ENCODE measurements at regions not wholly inside any gene's neighbourhood (a gene's known extent, or its start where the extent isn't known, plus 50 kb on each side); places are given as distances from the start of the nearest gene placed in this dataset.

DNA sequence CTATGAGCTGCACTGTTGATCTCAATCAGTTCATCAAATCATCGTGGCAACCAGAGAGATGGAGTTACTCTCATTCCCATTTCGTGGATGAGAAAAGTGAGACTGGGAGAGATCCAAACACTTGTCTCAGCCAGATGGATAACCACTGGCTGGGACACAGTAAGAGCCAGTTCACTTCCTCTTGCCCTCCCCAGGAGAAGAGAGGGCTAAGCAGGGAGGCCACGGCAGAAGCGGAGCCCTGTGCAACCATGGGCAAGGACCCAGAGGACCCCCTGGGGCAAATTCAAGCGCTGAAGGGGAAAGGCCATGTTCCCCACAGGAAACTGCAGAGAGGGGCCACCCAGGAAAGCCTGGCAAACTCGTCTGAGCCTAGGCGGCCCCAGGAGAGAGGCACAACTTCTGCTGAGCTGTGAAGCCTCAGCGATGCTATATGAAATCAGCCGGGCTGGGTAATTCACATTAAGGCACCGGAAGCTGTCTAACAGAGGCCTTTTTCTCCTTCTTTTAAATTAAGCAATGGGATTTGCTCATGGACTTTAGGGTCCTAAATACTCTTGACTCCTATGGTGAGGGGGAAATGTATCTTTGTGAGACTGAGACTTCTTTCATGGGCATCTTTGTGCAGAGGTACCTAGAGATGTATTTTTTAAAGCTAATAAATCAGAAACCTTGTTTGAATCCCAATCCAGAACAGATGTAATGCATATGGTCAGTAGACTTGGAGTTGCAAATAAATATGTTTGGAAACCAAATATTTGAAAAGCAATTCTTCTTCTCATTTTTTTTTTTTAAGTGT, 137.1 kb upstream of the SMIM23 start:
- H3K9me3 Mint-ChIP-seq, result peaks cover 0 to 4% (median 3%) of the 10 kb centered on the region in 7 donors
- H3K27ac Mint-ChIP-seq, result no peak overlapping the region
- no peak overlapping the region for H3K4me3 Mint-ChIP-seq
- H3K4me1 Mint-ChIP-seq, result no peaks in the 10 kb centered on the region
- peaks cover 4 to 5% of the 10 kb centered on the region in 2 donors for H3K36me3 Mint-ChIP-seq
- ATAC-seq (ENCODE audit: low read depth in 2 of 2) (no peak), DNase-seq (no peak)
- H3K27me3 Mint-ChIP-seq, result peaks cover 3 to 18% (median 18%) of the 10 kb centered on the region in 3 donors

DNA sequence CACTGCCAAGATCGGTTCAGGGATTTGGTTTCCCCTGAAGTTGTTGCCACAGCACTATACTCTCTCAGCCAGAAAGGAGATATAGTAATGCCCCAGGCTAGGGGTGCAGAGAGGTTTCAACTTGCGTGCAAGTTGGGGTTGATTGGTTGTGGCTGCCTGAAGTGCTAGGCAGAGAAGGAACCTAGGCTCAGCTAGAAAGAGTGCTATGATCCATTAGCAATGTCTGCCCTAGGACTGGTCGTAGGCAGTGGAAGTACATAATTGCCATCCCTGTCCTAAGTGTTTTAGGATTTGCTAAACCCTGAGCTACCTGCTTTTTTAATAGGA, 136.6 kb upstream of the SMIM23 start:
- Mint-ChIP-seq H3K27me3 (peaks cover 3 to 14% (median 14%) of the 10 kb centered on the region in 3 donors), H3K4me1 (no peaks in the 10 kb centered on the region), H3K9me3 (peaks cover 0 to 8% (median 5%) of the 10 kb centered on the region in 7 donors), H3K4me3 (no peak overlapping the region), H3K36me3 (peaks cover 7% of the 10 kb centered on the region in 2 donors), H3K27ac (no peak overlapping the region)
- DNase-seq (no peak), ATAC-seq (ENCODE audit: low read depth in 2 of 2) (no peak)

DNA sequence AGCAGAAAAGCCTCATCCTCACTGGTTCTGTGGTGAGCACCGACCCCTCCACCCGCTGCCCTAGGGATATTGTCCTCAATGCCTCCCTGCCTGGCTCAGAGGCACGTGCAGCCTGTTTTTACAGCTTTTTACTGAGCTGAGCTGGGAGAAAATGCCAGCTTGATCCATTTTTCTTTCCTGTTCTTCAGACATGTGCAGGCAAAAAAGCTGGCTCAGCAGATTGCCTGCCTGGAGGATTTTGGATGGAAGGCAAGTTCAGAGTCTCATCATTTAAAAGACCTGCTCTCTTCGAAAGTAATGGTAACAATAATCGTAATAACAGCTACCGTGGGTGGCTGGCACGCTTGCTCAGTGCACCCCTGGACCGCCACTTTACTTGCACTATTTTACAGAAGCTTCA, 135.0 kb upstream of the SMIM23 start:
- H3K27me3 Mint-ChIP-seq, result peaks cover 3 to 13% (median 10%) of the 10 kb centered on the region in 3 donors
- no peak overlapping the region for H3K4me3 Mint-ChIP-seq
- DNase-seq (no peak), ATAC-seq (ENCODE audit: low read depth in 2 of 2) (no peak)
- H3K4me1 Mint-ChIP-seq, result no peaks in the 10 kb centered on the region
- peaks cover 0 to 8% (median 5%) of the 10 kb centered on the region in 7 donors for H3K9me3 Mint-ChIP-seq
- H3K36me3 Mint-ChIP-seq, result peaks cover 7% of the 10 kb centered on the region in 2 donors
- no peak overlapping the region for H3K27ac Mint-ChIP-seq

DNA sequence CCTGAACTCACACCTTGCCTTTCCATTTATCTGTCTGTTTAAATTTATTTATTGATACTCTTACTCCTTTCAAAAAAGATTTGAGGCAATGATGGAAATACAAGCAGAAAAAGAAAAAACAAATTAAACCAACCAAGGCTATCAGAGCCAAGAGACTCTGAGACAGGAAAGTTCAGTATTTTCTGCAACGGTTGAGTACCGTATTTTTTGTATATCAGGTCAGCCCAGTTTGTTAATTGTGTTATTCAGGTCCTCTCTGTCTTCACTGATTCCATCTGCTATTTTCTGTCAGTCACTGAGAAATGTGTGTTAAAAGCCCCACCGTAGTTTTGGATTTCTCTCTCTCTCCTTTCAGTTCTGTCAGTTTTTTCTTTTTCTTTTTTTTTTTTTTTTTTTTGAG, 134.5 kb upstream of the SMIM23 start:
- no peaks in the 10 kb centered on the region for H3K4me1 Mint-ChIP-seq
- peaks cover 3 to 10% (median 6%) of the 10 kb centered on the region in 3 donors for H3K27me3 Mint-ChIP-seq
- ATAC-seq (ENCODE audit: low read depth in 2 of 2) (no peak), DNase-seq (no peak)
- no peak overlapping the region for H3K4me3 Mint-ChIP-seq
- peaks cover 7% of the 10 kb centered on the region in 2 donors for H3K36me3 Mint-ChIP-seq
- peaks cover 0 to 8% (median 5%) of the 10 kb centered on the region in 7 donors for H3K9me3 Mint-ChIP-seq
- H3K27ac Mint-ChIP-seq, result no peak overlapping the region

DNA sequence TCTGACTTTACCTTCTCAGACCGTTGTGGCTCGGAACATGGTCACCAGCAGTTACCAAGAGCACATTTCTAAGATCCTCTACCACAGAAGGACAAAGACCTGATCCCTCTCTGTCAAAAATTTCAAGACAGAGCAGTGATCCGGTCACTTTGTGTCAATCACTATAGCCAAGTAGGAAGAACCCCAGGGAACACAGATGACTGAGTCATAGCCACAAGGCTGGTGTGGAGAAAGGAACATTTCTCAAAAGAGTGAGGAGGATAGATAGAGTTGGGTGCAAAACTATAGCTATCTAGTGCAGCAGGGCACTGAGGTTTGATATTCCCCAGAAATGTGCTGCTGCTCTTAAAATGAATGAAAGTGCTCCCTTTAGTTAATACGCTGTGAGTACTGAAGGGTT, 130.7 kb upstream of the SMIM23 start:
- peaks cover 7% of the 10 kb centered on the region in 2 donors for H3K36me3 Mint-ChIP-seq
- no peaks in the 10 kb centered on the region for H3K4me1 Mint-ChIP-seq
- peaks cover 0 to 6% (median 0%) of the 10 kb centered on the region in 3 donors for H3K27me3 Mint-ChIP-seq
- H3K9me3 Mint-ChIP-seq, result peaks cover 0 to 8% (median 5%) of the 10 kb centered on the region in 7 donors
- no peak overlapping the region for H3K27ac Mint-ChIP-seq
- DNase-seq (no peak), ATAC-seq (ENCODE audit: low read depth in 2 of 2) (no peak)
- H3K4me3 Mint-ChIP-seq, result no peak overlapping the region

DNA sequence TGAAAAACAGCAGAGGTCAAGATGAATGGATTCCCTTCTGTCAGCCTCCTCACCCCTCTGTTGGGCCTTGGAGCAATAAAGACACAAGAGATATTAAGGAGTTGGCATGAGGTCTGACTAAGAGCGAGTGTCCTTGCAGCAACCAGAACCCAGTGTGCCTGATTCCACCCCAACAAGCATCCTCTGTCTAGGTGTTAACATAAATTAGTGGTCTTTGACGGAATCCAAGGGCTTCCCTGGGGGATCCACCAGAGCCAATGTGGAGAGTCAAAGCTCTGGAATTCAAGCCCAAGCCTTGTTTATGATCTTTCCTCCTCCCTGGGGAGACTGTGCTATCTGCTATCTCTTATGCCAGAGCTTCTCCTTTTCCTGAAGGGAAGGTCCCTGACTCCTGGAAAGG, 128.1 kb upstream of the SMIM23 start:
- peaks cover 0 to 6% (median 0%) of the 10 kb centered on the region in 3 donors for H3K27me3 Mint-ChIP-seq
- H3K9me3 Mint-ChIP-seq, result peaks cover 0 to 8% (median 5%) of the 10 kb centered on the region in 7 donors
- H3K4me1 Mint-ChIP-seq, result no peaks in the 10 kb centered on the region
- H3K27ac Mint-ChIP-seq, result no peak overlapping the region
- ATAC-seq (ENCODE audit: low read depth in 2 of 2), result no peak
- no peak overlapping the region for H3K4me3 Mint-ChIP-seq
- H3K36me3 Mint-ChIP-seq, result peaks cover 7% of the 10 kb centered on the region in 2 donors
- no peak for DNase-seq

DNA sequence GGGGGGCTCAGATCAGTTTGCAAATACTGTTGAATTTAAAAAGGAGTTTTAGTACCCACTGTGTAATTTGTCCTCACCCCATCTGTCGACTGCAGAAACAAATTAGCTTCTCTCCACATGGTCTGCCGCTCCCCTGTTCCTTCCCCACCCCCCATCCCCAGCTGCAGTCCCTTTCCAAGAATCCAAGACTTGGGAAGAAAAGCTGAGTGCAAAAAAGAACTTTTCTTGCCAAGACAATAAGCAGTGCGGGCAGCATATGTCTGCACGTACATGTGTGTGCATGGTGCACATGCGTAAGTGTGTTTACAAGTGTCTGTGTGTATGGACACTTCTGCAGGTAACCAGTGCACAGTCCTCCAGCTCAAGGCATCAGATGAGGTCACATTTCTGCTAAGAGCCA, 125.7 kb upstream of the SMIM23 start:
- ATAC-seq (ENCODE audit: low read depth in 2 of 2) (no peak), DNase-seq (no peak)
- Mint-ChIP-seq H3K4me3 (no peak overlapping the region), H3K9me3 (peaks cover 0 to under 1% (median 0%) of the 10 kb centered on the region in 7 donors), H3K4me1 (no peaks in the 10 kb centered on the region), H3K27me3 (no peaks in the 10 kb centered on the region), H3K36me3 (no peaks in the 10 kb centered on the region), H3K27ac (no peak overlapping the region)

DNA sequence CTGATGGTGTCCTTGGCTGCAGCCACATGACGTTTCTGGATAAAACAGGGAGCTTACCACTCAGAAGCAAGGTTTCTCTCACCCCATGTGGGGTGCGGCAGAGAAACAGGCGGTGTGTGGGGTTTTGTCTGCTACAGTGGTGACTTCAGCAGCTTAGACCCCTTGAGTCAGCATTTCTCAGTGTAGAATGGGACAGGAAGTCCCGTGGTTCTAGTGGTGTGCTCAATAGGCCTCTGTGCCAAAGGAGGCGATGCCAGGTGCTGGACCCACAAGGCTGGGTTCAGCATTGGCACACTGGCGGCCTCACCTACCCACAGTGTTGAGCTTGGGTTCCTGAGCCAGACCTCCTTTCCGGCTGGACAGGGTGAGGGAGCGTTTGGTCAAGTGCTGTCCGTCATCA, 125.2 kb upstream of the SMIM23 start:
- no peaks in the 10 kb centered on the region for H3K4me1 Mint-ChIP-seq
- no peak for ATAC-seq (ENCODE audit: low read depth in 2 of 2)
- H3K27me3 Mint-ChIP-seq, result peaks cover 0 to 2% (median 0%) of the 10 kb centered on the region in 3 donors
- no peaks in the 10 kb centered on the region for H3K9me3 Mint-ChIP-seq
- H3K36me3 Mint-ChIP-seq, result no peaks in the 10 kb centered on the region
- no peak overlapping the region for H3K4me3 Mint-ChIP-seq
- no peak for DNase-seq
- H3K27ac Mint-ChIP-seq, result no peak overlapping the region

DNA sequence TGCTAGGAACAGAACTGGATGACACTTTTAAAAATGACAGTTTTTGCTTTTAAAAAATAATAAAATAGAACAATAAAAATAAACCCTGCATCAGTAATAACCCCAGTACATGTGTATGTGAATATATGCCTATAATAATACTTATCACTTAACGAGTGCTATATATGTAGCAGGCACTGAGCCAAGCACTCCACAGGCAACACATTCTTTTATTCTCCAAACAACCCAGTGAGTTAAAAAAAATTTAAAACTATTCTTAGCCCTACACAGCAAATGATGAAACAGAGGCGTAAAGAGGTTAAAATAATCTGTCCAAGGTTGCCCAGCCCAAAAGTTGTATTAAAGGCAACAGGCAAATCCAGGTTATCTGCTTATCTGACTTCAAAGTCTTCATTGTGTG, 124.5 kb upstream of the SMIM23 start:
- H3K36me3 Mint-ChIP-seq, result no peaks in the 10 kb centered on the region
- no peak overlapping the region for H3K27ac Mint-ChIP-seq
- ATAC-seq (ENCODE audit: low read depth in 2 of 2), result no peak
- H3K4me1 Mint-ChIP-seq, result no peaks in the 10 kb centered on the region
- DNase-seq, result no peak
- H3K9me3 Mint-ChIP-seq, result no peaks in the 10 kb centered on the region
- peaks cover 0 to 3% (median 0%) of the 10 kb centered on the region in 3 donors for H3K27me3 Mint-ChIP-seq
- H3K4me3 Mint-ChIP-seq, result no peak overlapping the region

DNA sequence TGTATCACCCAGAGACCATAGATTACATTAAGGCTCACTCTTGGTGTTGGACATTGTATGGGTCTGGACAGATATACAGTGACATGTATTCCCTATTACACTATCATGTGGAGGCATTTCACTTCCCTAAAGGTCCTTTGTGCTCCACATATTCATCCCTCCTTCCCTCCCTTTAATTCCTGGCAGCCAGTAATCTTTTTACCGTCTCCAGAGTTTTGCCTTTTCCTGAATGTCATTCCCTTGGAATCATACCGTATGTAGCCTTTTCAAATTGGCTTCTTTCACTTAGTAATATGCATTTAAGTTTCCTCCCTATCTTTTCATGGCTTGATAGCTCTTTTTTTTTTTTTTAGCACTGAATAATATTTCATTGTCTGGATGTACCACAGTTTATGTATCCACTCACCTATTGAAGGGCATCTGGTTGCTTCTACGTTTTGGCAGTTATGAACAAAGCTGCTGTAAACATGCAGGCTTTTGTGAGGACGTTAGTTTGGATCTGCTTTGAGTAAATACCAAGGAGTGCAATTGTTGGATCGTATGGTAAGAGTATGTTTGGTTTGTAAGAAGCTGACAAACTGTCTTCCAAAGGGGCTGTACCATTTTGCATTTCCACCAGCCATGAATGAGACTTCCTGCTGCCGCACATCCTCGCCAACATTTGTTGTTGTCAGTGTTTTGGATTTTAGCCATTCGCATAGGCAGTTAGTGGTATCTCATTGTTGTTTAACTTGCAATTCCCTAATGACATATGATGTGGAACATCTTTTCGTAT, 122.1 kb upstream of the SMIM23 start:
- Mint-ChIP-seq H3K27ac (peak overlapping the region in 1 of 6 donors; percentile 36), H3K27me3 (peaks cover 0 to 9% (median 0%) of the 10 kb centered on the region in 3 donors), H3K9me3 (no peaks in the 10 kb centered on the region), H3K4me1 (no peaks in the 10 kb centered on the region), H3K4me3 (no peak overlapping the region), H3K36me3 (no peaks in the 10 kb centered on the region)
- ATAC-seq (ENCODE audit: low read depth in 2 of 2) (no peak), DNase-seq (no peak)

DNA sequence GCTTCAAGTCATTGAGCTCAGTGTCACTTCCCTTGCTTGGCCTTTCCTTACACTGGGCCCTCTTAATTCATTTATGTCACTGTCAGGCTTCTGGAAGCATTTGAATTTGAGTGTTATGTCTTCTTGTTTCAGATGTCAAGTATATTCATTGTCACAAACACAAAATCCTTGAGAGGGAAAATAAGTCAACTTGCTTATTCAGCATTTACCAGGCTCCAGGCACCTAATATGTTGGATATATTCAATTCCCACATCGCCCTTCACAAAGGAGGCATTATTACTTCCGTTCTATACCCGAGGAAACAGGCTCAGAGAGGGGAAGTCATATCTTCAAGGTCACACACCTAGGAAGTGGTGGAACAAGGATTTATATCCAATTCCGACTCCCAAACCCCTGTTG, 121.1 kb upstream of the SMIM23 start:
- ATAC-seq (ENCODE audit: low read depth in 2 of 2), result no peak
- H3K27ac Mint-ChIP-seq, result no peak overlapping the region
- no peak overlapping the region for H3K4me3 Mint-ChIP-seq
- no peak for DNase-seq
- no peaks in the 10 kb centered on the region for H3K9me3 Mint-ChIP-seq
- peaks cover 0 to 15% (median 0%) of the 10 kb centered on the region in 3 donors for H3K27me3 Mint-ChIP-seq
- H3K4me1 Mint-ChIP-seq, result no peaks in the 10 kb centered on the region
- no peaks in the 10 kb centered on the region for H3K36me3 Mint-ChIP-seq

DNA sequence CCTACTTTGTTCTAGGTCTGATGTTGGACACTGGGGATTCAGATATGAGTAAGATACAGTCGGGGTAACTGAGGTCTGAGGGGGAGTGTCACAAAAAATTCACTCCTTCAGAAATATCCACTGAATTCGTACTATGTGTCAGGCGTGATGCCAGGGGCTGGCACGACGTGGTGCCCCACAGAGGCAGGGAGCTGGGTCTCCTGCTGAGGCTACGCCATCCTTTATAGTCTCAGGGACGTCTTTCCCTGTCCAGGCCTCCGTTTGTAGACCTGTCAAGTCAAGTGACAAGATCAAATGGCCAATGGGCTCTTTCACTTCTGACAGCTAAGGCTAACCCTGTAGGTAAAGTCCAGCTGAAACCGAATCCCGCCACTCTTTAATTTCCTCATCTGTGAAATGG, 118.8 kb upstream of the SMIM23 start:
- DNase-seq (no peak), ATAC-seq (ENCODE audit: low read depth in 2 of 2) (no peak)
- Mint-ChIP-seq H3K27ac (no peak overlapping the region), H3K4me3 (no peak overlapping the region), H3K27me3 (peaks cover 0 to 15% (median 0%) of the 10 kb centered on the region in 3 donors), H3K4me1 (no peaks in the 10 kb centered on the region), H3K9me3 (no peaks in the 10 kb centered on the region), H3K36me3 (no peaks in the 10 kb centered on the region)

DNA sequence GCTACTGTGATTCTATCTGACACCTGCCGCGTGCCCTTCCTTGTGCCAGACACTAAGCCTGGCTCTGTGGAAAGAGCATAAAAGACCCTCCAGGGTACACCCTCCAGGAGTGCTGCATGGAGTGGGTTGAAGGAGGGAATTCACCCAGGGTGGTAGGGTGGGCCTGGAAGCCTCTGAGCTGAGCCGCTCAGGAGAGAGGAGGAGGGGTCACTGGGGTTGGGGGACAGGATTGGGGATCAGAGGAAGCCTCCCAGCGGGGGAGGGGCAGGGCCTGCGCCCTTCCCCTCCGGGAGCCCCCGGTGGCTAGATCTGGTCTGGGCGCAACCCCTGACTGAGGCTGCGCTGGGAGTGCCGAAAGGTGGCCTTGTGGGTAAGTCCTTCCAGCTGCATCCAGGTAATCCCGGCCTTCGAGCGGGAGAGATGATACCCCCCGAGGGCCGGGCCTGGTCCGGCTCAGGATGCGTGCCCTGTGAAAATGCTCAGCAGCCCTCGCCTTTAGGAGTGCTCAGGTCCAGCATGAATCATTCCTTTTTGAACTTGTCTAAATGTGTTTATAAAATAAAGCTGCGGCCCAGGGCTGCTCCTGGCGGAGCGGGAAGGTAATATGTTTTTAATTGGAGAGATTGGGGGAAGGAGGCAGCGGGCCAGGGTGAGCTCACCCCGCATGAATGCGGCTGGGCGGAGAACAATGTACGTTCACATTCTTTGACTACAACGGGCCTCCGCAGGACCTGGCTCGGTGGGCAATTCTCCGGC, 118.1 kb upstream of the SMIM23 start:
- ATAC-seq (ENCODE audit: low read depth in 2 of 2) (no peak), DNase-seq (no peak)
- Mint-ChIP-seq H3K4me3 (no peak overlapping the region), H3K9me3 (no peaks in the 10 kb centered on the region), H3K27ac (no peak overlapping the region), H3K4me1 (no peaks in the 10 kb centered on the region), H3K36me3 (no peaks in the 10 kb centered on the region), H3K27me3 (peaks cover 0 to 15% (median 0%) of the 10 kb centered on the region in 3 donors)
